ENCODE measurements at regions not wholly inside any gene's neighbourhood (a gene's known extent, or its start where the extent isn't known, plus 50 kb on each side); places are given as distances from the start of the nearest gene placed in this dataset.

DNA sequence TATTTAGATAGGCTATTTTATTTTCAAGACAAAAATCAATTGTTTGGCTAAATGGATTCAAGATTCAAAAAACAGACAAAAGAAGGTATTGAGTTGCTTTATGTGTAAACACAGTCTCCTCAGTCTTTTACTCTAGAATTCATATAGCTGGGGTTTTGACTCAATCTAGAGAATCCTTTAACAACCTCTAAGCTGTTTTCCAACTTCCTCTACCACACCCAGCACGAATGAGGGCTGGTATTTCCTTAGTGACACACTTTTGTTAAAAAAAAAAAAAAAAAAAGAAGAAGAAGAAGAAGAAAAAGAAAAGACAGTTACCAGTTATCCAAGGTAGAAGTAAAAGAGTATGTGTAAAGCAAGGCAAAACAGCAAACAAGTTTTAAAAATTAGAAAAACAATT lies 732.8 kb upstream of the GOLIM4 start:
- no peaks in the 10 kb centered on the region for H3K36me3 Mint-ChIP-seq (ENCODE audit: low read depth, unreplicated experiment)
- TF ChIP-seq, protein P1, sequence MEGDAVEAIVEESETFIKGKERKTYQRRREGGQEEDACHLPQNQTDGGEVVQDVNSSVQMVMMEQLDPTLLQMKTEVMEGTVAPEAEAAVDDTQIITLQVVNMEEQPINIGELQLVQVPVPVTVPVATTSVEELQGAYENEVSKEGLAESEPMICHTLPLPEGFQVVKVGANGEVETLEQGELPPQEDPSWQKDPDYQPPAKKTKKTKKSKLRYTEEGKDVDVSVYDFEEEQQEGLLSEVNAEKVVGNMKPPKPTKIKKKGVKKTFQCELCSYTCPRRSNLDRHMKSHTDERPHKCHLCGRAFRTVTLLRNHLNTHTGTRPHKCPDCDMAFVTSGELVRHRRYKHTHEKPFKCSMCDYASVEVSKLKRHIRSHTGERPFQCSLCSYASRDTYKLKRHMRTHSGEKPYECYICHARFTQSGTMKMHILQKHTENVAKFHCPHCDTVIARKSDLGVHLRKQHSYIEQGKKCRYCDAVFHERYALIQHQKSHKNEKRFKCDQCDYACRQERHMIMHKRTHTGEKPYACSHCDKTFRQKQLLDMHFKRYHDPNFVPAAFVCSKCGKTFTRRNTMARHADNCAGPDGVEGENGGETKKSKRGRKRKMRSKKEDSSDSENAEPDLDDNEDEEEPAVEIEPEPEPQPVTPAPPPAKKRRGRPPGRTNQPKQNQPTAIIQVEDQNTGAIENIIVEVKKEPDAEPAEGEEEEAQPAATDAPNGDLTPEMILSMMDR (IDR thresholded peaks at IDR 0.05; ENCODE audit: insufficient read depth, low read depth, low read length): no peak
- TF ChIP-seq EZH2 (IDR thresholded peaks at IDR 0.05; ENCODE audit: insufficient read depth, low read length): no peak
- Histone ChIP-seq H3K4me3 (ENCODE audit: insufficient read depth, low read depth, low read length) (no peak overlapping the region), H3K9ac (ENCODE audit: low read length) (no peak overlapping the region), H3K27me3 (ENCODE audit: insufficient read depth, low read length) (no peaks in the 10 kb centered on the region), H4K20me1 (ENCODE audit: insufficient read depth, low read length) (no peaks in the 10 kb centered on the region), H2AFZ (ENCODE audit: low read depth, low read length) (no peak overlapping the region), H3K4me1 (ENCODE audit: insufficient read depth, low read length) (no peaks in the 10 kb centered on the region), H3K79me2 (ENCODE audit: insufficient read depth, low read length) (no peaks in the 10 kb centered on the region), H3K36me3 (ENCODE audit: insufficient read depth, low read length) (no peaks in the 10 kb centered on the region), H3K27ac (ENCODE audit: low read depth, low read length) (no peak overlapping the region), H3K9me3 (ENCODE audit: insufficient read depth, low read depth, low read length) (no peaks in the 10 kb centered on the region), H3K4me2 (ENCODE audit: low read length) (no peak overlapping the region)
- FAIRE-seq (no peak), DNase-seq (ENCODE audit: low read depth) (no peak)
- H3K27me3 Mint-ChIP-seq (ENCODE audit: low read depth, unreplicated experiment): no peaks in the 10 kb centered on the region
- H3K4me1 Mint-ChIP-seq (ENCODE audit: low read depth, unreplicated experiment): peaks cover 2% of the 10 kb centered on the region
- no peak overlapping the region for H3K27ac Mint-ChIP-seq (ENCODE audit: unreplicated experiment)
- no peak overlapping the region for H3K4me3 Mint-ChIP-seq (ENCODE audit: unreplicated experiment)
- H3K9me3 Mint-ChIP-seq (ENCODE audit: unreplicated experiment): no peaks in the 10 kb centered on the region

DNA sequence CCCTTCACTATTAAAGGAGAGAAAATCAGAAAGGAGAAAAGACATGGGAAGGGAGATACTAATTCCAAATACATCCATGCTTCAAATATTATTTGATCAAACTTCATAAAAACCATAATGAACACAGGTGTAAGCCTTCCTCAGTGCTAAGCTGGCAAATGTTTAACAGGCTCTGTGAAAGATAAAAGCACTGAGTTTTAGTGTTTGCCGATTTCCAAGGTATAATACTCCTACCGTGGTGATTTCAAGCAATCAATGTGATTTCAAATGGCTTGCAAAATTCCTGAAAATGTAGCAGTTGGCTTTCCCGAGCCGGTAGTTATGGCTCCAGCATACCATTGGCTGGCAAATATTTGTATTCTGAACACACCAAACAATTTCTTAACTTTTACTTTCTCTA lies 732.3 kb upstream of the GOLIM4 start:
- Mint-ChIP-seq H3K9me3 (ENCODE audit: unreplicated experiment) (no peaks in the 10 kb centered on the region), H3K27me3 (ENCODE audit: low read depth, unreplicated experiment) (no peaks in the 10 kb centered on the region), H3K27ac (ENCODE audit: unreplicated experiment) (no peak overlapping the region), H3K36me3 (ENCODE audit: low read depth, unreplicated experiment) (no peaks in the 10 kb centered on the region), H3K4me1 (ENCODE audit: low read depth, unreplicated experiment) (peaks cover 2% of the 10 kb centered on the region), H3K4me3 (ENCODE audit: unreplicated experiment) (no peak overlapping the region)
- Histone ChIP-seq H3K27ac (ENCODE audit: low read depth, low read length) (no peak overlapping the region), H4K20me1 (ENCODE audit: insufficient read depth, low read length) (no peaks in the 10 kb centered on the region), H3K36me3 (ENCODE audit: insufficient read depth, low read length) (no peaks in the 10 kb centered on the region), H2AFZ (ENCODE audit: low read depth, low read length) (no peak overlapping the region), H3K27me3 (ENCODE audit: insufficient read depth, low read length) (no peaks in the 10 kb centered on the region), H3K79me2 (ENCODE audit: insufficient read depth, low read length) (no peaks in the 10 kb centered on the region), H3K4me2 (ENCODE audit: low read length) (no peak overlapping the region), H3K4me3 (ENCODE audit: insufficient read depth, low read depth, low read length) (no peak overlapping the region), H3K4me1 (ENCODE audit: insufficient read depth, low read length) (no peaks in the 10 kb centered on the region), H3K9ac (ENCODE audit: low read length) (no peak overlapping the region), H3K9me3 (ENCODE audit: insufficient read depth, low read depth, low read length) (no peaks in the 10 kb centered on the region)
- DNase-seq (ENCODE audit: low read depth): no peak
- no peak for FAIRE-seq
- TF ChIP-seq, protein P1 (IDR thresholded peaks at IDR 0.05; ENCODE audit: insufficient read depth, low read depth, low read length): no peak
- TF ChIP-seq EZH2 (IDR thresholded peaks at IDR 0.05; ENCODE audit: insufficient read depth, low read length): no peak

DNA sequence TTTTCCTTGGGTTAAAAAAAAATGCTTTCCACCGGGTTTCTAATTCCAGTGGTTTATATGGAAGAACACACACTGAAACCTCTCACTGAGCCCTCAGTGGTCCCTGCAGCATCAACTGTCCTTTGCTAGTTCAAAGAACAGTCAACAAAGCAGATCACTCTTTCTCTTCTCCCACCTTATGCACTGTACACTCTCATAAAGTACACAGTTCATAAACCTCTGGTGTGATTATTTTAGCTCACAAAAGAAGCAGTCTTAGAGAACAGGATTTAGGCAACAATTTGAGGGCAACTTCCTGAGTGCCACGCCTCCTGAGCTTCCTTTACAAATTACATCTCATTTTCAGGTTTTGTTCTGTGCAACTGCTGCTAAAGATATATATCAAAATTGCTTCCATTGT lies 728.4 kb upstream of the GOLIM4 start:
- Mint-ChIP-seq H3K4me1 (ENCODE audit: low read depth, unreplicated experiment) (peaks cover 2% of the 10 kb centered on the region), H3K27ac (ENCODE audit: unreplicated experiment) (no peak overlapping the region), H3K9me3 (ENCODE audit: unreplicated experiment) (no peaks in the 10 kb centered on the region), H3K27me3 (ENCODE audit: low read depth, unreplicated experiment) (no peaks in the 10 kb centered on the region), H3K4me3 (ENCODE audit: unreplicated experiment) (no peak overlapping the region), H3K36me3 (ENCODE audit: low read depth, unreplicated experiment) (no peaks in the 10 kb centered on the region)
- no peak for TF ChIP-seq EZH2 (IDR thresholded peaks at IDR 0.05; ENCODE audit: insufficient read depth, low read length)
- TF ChIP-seq, protein P1 (IDR thresholded peaks at IDR 0.05; ENCODE audit: insufficient read depth, low read depth, low read length): no peak
- Histone ChIP-seq H3K79me2 (ENCODE audit: insufficient read depth, low read length) (no peaks in the 10 kb centered on the region), H3K9ac (ENCODE audit: low read length) (no peak overlapping the region), H4K20me1 (ENCODE audit: insufficient read depth, low read length) (no peaks in the 10 kb centered on the region), H3K27me3 (ENCODE audit: insufficient read depth, low read length) (no peaks in the 10 kb centered on the region), H2AFZ (ENCODE audit: low read depth, low read length) (no peak overlapping the region), H3K36me3 (ENCODE audit: insufficient read depth, low read length) (no peaks in the 10 kb centered on the region), H3K4me3 (ENCODE audit: insufficient read depth, low read depth, low read length) (no peak overlapping the region), H3K27ac (ENCODE audit: low read depth, low read length) (no peak overlapping the region), H3K4me1 (ENCODE audit: insufficient read depth, low read length) (no peaks in the 10 kb centered on the region), H3K9me3 (ENCODE audit: insufficient read depth, low read depth, low read length) (no peaks in the 10 kb centered on the region), H3K4me2 (ENCODE audit: low read length) (no peak overlapping the region)
- FAIRE-seq: no peak
- no peak for DNase-seq (ENCODE audit: low read depth)
